MV-4-11 (cell line): ENCODE measurements at regions not wholly inside any gene's neighbourhood (a gene's known extent, or its start where the extent isn't known, plus 50 kb on each side); places are given as distances from the start of the nearest gene placed in this dataset.

Experiments used
- DNase-seq: peaks from one replicate; lab custom pipeline; 2025; lab: John Stamatoyannopoulos, UW

DNA sequence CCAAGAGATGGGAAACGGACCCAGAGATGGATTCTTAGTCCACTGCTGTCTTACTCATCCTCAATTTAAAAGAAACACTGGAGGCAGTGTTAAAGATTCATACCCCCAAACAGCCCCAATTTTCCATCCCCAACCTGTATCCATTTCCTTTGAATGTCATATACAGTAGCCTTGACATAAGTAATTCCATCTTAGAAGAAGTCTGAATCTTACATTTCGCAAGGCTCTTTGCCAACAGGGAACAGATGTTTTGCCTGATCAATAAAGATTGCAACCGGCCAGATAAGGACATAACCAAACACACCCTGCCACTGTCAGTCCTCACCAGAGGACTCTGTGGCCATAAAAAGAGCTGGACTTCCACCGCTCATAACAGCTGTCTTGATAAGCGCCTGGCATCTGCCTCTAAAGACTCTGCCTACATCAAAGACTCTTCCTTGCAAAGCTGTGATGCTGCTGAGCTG lies 59.0 kb upstream of the MED9 start:
- DNase-seq, result no peak

DNA sequence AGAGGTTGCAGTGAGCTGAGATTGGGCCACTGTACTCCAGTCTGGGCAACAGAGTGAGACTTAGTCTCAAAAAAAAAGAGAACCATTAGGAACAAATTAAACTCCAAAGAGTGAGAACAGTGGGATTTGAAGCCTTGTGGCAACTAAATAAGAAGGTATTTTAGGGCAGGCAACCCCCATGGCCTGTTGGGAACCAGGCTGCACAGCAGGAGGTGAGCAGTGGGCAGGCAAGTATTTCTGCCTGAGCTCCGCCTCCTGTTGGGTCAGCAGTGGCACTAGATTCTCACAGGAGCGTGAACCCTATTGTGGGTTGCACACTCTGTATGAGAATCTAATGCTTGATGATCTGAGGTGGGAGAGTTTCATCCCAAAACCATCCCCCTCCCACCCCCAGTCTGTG lies 57.6 kb upstream of the MED9 start:
- DNase-seq, result no peak

- DNase-seq, result no peak
Measured at GRCh38 chr17:17419631-17420030, 57.2 kb upstream of the MED9 start.

GRCh38 chr17:17420082-17420481 lies 56.7 kb upstream of the MED9 start:
- no peak for DNase-seq

- peak; percentile 35 for DNase-seq
Measured at GRCh38 chr17:17420561-17421269, 56.1 kb upstream of the MED9 start.

GRCh38 chr17:17421346-17422216 lies 55.2 kb upstream of the MED9 start:
- DNase-seq, result no peak

GRCh38 chr17:17422217-17422610 lies 54.6 kb upstream of the MED9 start:
- DNase-seq, result no peak

DNA sequence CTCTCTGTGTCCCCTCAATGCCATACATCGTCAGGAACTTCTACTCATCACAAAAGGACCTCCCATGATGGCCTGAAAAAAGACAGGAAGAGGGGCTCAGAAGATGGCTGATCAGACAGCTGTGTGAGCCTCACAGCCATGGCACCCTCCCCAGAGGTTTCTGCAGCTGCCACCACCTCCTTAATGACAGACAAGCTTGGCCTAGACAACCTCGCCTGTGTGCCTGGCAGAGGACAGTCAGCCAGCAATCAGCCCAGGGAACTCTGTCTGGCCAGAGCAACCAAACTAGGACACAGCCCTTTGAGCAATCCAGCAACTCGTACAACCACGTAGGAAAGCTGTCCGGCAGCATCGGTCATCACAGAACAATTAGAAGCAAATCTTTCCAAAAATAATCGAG lies 54.2 kb upstream of the MED9 start:
- DNase-seq, result no peak

DNA sequence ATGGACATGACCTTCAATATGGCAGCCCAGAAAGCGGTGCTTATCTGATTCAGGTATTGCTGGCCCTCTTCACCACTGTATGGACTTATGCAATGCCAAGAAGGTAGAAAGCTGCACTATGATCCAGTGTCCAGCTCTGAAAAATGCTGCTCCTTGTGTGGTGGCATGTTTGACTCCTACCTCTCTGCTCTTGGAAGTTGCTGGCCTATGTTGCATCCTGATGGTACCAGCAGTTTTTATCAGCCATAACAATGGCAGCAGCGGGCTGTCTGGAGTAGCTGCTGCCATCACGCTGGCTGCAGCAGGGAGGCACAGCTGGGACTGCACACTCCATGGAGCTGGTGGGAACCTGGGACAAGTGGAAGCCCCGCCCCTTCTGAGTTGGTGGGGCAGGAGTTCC lies 53.1 kb upstream of the MED9 start:
- no peak for DNase-seq

GRCh38 chr17:17424552-17424951 lies 52.2 kb upstream of the MED9 start:
- no peak for DNase-seq

DNA sequence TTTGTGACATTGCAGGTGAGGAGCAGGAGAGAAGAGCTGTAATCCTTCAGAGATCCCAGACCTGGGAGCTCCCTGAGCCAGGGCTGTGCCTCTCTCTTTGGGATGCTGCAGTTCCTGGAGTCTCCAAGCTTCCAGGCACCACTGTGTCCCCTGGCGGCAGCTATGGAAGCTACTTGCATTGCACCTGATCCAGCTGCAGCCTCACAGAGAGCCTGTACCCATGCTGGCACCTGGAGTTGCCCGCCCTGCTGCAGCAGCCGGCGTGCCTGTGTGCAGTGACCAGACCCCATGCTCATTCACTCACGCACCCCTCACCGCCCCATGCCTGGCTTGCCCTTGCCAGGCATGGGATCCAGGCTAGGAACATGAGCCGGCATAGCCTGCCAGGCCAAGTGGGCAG lies 51.8 kb upstream of the MED9 start:
- no peak for DNase-seq

DNA sequence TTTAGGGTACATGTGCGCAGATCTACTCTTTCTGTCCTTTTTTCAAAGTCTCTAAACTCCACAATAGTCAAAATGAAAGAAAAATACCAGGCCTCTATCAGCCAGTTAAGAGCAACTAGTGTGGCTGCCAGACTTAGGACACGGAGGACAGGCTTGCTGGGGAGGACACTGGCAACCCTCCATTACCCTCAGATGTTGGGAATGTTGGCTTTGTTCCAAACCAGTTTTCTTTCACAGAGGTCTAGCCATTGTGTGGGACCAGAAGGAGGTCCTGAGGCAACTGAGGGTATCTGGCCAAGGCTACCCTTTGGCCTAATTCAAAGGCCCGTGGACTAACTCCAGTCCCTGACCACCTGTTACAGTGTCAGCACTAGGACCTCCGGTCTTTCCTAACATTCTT lies 51.2 kb upstream of the MED9 start:
- DNase-seq, result no peak

GRCh38 chr17:17426184-17426583 lies 50.6 kb upstream of the MED9 start:
- DNase-seq, result no peak
